Progenitor cell of endocrine pancreas (in vitro differentiated cells): ENCODE measurements at regions not wholly inside any gene's neighbourhood (a gene's known extent, or its start where the extent isn't known, plus 50 kb on each side); places are given as distances from the start of the nearest gene placed in this dataset.

Experiments used
- DNase-seq: peaks from one replicate; pipeline ENCODE4 v3.0.0; 2021; ENCODE audit warnings: low spot score; ENCODE audit not compliant: unreplicated experiment
- H3K27ac Mint-ChIP-seq: 2 replicates; pipeline ENCODE4 v1.8.0; 2021; ENCODE audit warnings: mild to moderate bottlenecking, moderate library complexity, mixed read lengths
- H3K27me3 Mint-ChIP-seq: 2 replicates; pipeline ENCODE4 v1.8.0; 2021; ENCODE audit warnings: mixed read lengths
- H3K36me3 Mint-ChIP-seq: 2 replicates; pipeline ENCODE4 v1.8.0; 2022; ENCODE audit warnings: mixed read lengths; ENCODE audit not compliant: insufficient read depth
- H3K4me1 Mint-ChIP-seq: 2 replicates; pipeline ENCODE4 v1.8.0; 2021; ENCODE audit warnings: low read depth, mixed read lengths
- H3K4me3 Mint-ChIP-seq: 2 replicates; pipeline ENCODE4 v1.8.0; 2021; ENCODE audit warnings: low read depth, mild to moderate bottlenecking, moderate library complexity, mixed read lengths
- H3K9me3 Mint-ChIP-seq: 2 replicates; pipeline ENCODE4 v1.8.0; 2021; ENCODE audit warnings: low read depth, mixed read lengths
- CTCF ChIP-seq: fragments of 200-600 bp; sonication (generic); IDR thresholded peaks from one replicate; pipeline ENCODE4 v1.5.0; 2021; ENCODE audit warnings: antibody characterized with exemption, mild to moderate bottlenecking; ENCODE audit not compliant: unreplicated experiment

- Mint-ChIP-seq H3K4me3 (no peak overlapping the region), H3K27me3 (no peaks in the 10 kb centered on the region), H3K9me3 (peaks cover 11% of the 10 kb centered on the region), H3K27ac (peak overlapping the region; percentile 26), H3K4me1 (peaks cover 50% of the 10 kb centered on the region), H3K36me3 (peaks cover 3% of the 10 kb centered on the region)
- no peak for TF ChIP-seq CTCF
- no peak for DNase-seq
Measured at GRCh38 chr6:142568857-142569597, 267.2 kb downstream of the ADGRG6 start.

- no peak for DNase-seq
Measured at GRCh38 chr6:142569676-142570075, 267.9 kb downstream of the ADGRG6 start.

GRCh38 chr6:142570221-142570671, 268.4 kb downstream of the ADGRG6 start:
- Mint-ChIP-seq H3K4me3 (no peak overlapping the region), H3K27ac (peak overlapping the region; percentile 26), H3K36me3 (peaks cover 3% of the 10 kb centered on the region), H3K4me1 (peaks cover 49% of the 10 kb centered on the region), H3K9me3 (peaks cover 18% of the 10 kb centered on the region), H3K27me3 (no peaks in the 10 kb centered on the region)
- no peak for TF ChIP-seq CTCF
- DNase-seq = no peak

More at GRCh38 chr6:142569676-142570075, 267.9 kb downstream of the ADGRG6 start:
- peaks cover 3% of the 10 kb centered on the region for H3K36me3 Mint-ChIP-seq
- H3K4me1 Mint-ChIP-seq = peaks cover 50% of the 10 kb centered on the region
- H3K27me3 Mint-ChIP-seq = no peaks in the 10 kb centered on the region
- H3K27ac Mint-ChIP-seq = peak overlapping the region; percentile 26
- H3K4me3 Mint-ChIP-seq = peak overlapping the region; percentile 5
- TF ChIP-seq CTCF = no peak
- peaks cover 17% of the 10 kb centered on the region for H3K9me3 Mint-ChIP-seq

- no peak for DNase-seq
- H3K27me3 Mint-ChIP-seq = no peaks in the 10 kb centered on the region
- peaks cover 19% of the 10 kb centered on the region for H3K9me3 Mint-ChIP-seq
- no peak for TF ChIP-seq CTCF
- H3K4me1 Mint-ChIP-seq = no peaks in the 10 kb centered on the region
- H3K27ac Mint-ChIP-seq = no peak overlapping the region
- H3K36me3 Mint-ChIP-seq = peaks cover 2% of the 10 kb centered on the region
- H3K4me3 Mint-ChIP-seq = no peak overlapping the region
Measured at GRCh38 chr6:142592876-142593275, 291.1 kb downstream of the ADGRG6 start.

- Mint-ChIP-seq H3K27ac (no peak overlapping the region), H3K27me3 (no peaks in the 10 kb centered on the region), H3K4me3 (no peak overlapping the region), H3K4me1 (no peaks in the 10 kb centered on the region), H3K9me3 (peaks cover 3% of the 10 kb centered on the region), H3K36me3 (no peaks in the 10 kb centered on the region)
- DNase-seq = no peak
- TF ChIP-seq CTCF = no peak
Measured at GRCh38 chr6:142597836-142598235, 296.0 kb downstream of the ADGRG6 start.
